Neural crest cell (in vitro differentiated cells): ENCODE measurements at regions not wholly inside any gene's neighbourhood (a gene's known extent, or its start where the extent isn't known, plus 50 kb on each side); places are given as distances from the start of the nearest gene placed in this dataset.

Experiments used
- DNase-seq: peaks from one replicate; pipeline ENCODE4 v3.0.0; 2021; ENCODE audit warnings: low read depth, mixed read lengths, low spot score
- H3K27ac Mint-ChIP-seq: one replicate; pipeline ENCODE4 v1.8.0; 2021; ENCODE audit warnings: mild to moderate bottlenecking, mixed read lengths; ENCODE audit not compliant: unreplicated experiment
- H3K27me3 Mint-ChIP-seq: 2 replicates; pipeline ENCODE4 v1.8.0; 2021; ENCODE audit warnings: low read depth, mild to moderate bottlenecking, mixed read lengths
- H3K36me3 Mint-ChIP-seq: 2 replicates; pipeline ENCODE4 v1.8.0; 2021; ENCODE audit warnings: low read depth, mild to moderate bottlenecking, mixed read lengths
- H3K4me1 Mint-ChIP-seq: 2 replicates; pipeline ENCODE4 v1.8.0; 2021; ENCODE audit warnings: mixed read lengths
- H3K4me3 Mint-ChIP-seq: one replicate; pipeline ENCODE4 v1.8.0; 2021; ENCODE audit warnings: mild to moderate bottlenecking, mixed read lengths
- H3K9me3 Mint-ChIP-seq: 2 replicates; pipeline ENCODE4 v1.8.0; 2021; ENCODE audit warnings: mixed read lengths
- CTCF ChIP-seq: fragments of 200-600 bp; sonication (generic); conservative IDR thresholded peaks from 2 replicates; pipeline ENCODE4 v1.5.0; 2021; ENCODE audit warnings: antibody characterized with exemption, mild to moderate bottlenecking

GRCh38 chr9:113665756-113666155 lies 202.2 kb downstream of the RGS3 start:
- Mint-ChIP-seq H3K27ac (no peak overlapping the region), H3K9me3 (no peaks in the 10 kb centered on the region), H3K4me3 (no peak overlapping the region), H3K4me1 (no peaks in the 10 kb centered on the region), H3K27me3 (peaks cover 5% of the 10 kb centered on the region), H3K36me3 (no peaks in the 10 kb centered on the region)
- DNase-seq: no peak
- no peak for TF ChIP-seq CTCF

- no peak for DNase-seq
- Mint-ChIP-seq H3K36me3 (no peaks in the 10 kb centered on the region), H3K4me1 (no peaks in the 10 kb centered on the region), H3K4me3 (no peak overlapping the region), H3K27me3 (no peaks in the 10 kb centered on the region), H3K27ac (no peak overlapping the region), H3K9me3 (no peaks in the 10 kb centered on the region)
- TF ChIP-seq CTCF: no peak
Measured at GRCh38 chr9:113668061-113668460, 204.5 kb downstream of the RGS3 start.

- no peaks in the 10 kb centered on the region for H3K36me3 Mint-ChIP-seq
- no peak overlapping the region for H3K4me3 Mint-ChIP-seq
- no peak for DNase-seq
- H3K9me3 Mint-ChIP-seq: no peaks in the 10 kb centered on the region
- no peak overlapping the region for H3K27ac Mint-ChIP-seq
- no peak for TF ChIP-seq CTCF
- peaks cover 3% of the 10 kb centered on the region for H3K27me3 Mint-ChIP-seq
- peaks cover 4% of the 10 kb centered on the region for H3K4me1 Mint-ChIP-seq
Measured at GRCh38 chr9:113669522-113670115, 206.1 kb downstream of the RGS3 start.

- no peak overlapping the region for H3K27ac Mint-ChIP-seq
- DNase-seq: no peak
- H3K36me3 Mint-ChIP-seq: no peaks in the 10 kb centered on the region
- peaks cover 4% of the 10 kb centered on the region for H3K4me1 Mint-ChIP-seq
- H3K4me3 Mint-ChIP-seq: no peak overlapping the region
- no peaks in the 10 kb centered on the region for H3K9me3 Mint-ChIP-seq
- no peak for TF ChIP-seq CTCF
- H3K27me3 Mint-ChIP-seq: peaks cover 21% of the 10 kb centered on the region
Measured at GRCh38 chr9:113673726-113674125, 202.4 kb upstream of the ZNF618 start.

GRCh38 chr9:113674436-113674835 lies 201.7 kb upstream of the ZNF618 start:
- TF ChIP-seq CTCF: no peak
- no peak overlapping the region for H3K27ac Mint-ChIP-seq
- H3K9me3 Mint-ChIP-seq: no peaks in the 10 kb centered on the region
- H3K27me3 Mint-ChIP-seq: peaks cover 27% of the 10 kb centered on the region
- peaks cover 4% of the 10 kb centered on the region for H3K4me1 Mint-ChIP-seq
- no peak overlapping the region for H3K4me3 Mint-ChIP-seq
- DNase-seq: no peak
- no peaks in the 10 kb centered on the region for H3K36me3 Mint-ChIP-seq

GRCh38 chr9:113675475-113675941 lies 200.6 kb upstream of the ZNF618 start:
- H3K36me3 Mint-ChIP-seq: no peaks in the 10 kb centered on the region
- H3K27ac Mint-ChIP-seq: no peak overlapping the region
- H3K4me1 Mint-ChIP-seq: peaks cover 4% of the 10 kb centered on the region
- H3K4me3 Mint-ChIP-seq: no peak overlapping the region
- TF ChIP-seq CTCF: no peak
- H3K9me3 Mint-ChIP-seq: no peaks in the 10 kb centered on the region
- no peak for DNase-seq
- H3K27me3 Mint-ChIP-seq: peaks cover 33% of the 10 kb centered on the region
